HG02973 (cell line): ENCODE measurements at regions not wholly inside any gene's neighbourhood (a gene's known extent, or its start where the extent isn't known, plus 50 kb on each side); places are given as distances from the start of the nearest gene placed in this dataset.
"Not testable (repeated sequence)": the region's sequence is repeated elsewhere in the genome, so short reads cannot be mapped to it uniquely, and the experiment has no call there.

Source experiments
- ATAC-seq: cut with Tn5 transposase; IDR thresholded peaks from one replicate; pipeline ENCODE4 v1.9.1; 2021; ENCODE audit warnings: moderate library complexity; ENCODE audit not compliant: unreplicated experiment

DNA sequence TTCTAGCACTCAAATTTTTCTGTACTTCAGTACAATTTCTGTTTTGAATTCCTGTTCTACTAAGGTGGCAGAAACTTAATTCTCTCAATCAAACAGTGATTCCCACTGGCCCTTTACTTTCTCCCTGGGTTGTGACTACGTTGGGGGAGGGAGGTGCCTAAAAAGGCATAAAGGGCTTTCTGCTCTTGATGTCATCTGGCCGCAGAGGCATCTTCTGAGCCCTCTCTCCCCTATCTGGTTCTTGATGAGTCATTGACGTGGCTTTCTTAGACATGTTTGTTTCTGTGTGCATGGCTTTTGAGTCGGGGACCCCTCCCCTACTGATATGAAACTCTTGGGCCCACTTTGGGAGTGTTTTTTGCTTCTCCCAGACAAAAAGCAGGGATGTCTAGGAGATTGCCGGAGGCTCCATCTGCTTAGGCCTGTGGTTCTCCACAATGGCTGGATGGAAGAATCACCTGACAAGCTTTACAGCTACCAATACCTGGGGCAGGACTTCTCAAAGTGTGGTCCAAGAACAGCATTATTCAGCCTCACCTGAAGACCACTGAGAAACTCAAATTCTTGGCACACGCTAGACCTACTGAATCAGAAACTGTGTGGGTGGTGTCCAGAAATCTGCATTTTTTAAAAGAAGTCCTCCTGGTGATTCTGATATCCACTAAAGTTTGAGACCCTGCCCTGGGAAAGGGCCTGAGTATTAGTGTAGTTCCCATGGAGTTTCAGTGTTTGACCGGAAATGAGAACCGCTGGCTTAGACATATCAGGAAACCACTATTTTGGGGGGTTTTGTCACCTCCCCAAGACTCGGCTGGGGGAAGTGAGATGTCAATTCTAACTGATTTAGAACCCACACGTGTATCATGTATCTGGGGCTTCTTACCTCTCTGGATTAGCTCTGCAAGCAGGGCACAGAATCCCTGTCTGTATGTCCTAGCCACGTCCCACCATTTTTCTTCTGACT is 395.7 kb upstream of the PDE3A start:
- no peak for ATAC-seq

DNA sequence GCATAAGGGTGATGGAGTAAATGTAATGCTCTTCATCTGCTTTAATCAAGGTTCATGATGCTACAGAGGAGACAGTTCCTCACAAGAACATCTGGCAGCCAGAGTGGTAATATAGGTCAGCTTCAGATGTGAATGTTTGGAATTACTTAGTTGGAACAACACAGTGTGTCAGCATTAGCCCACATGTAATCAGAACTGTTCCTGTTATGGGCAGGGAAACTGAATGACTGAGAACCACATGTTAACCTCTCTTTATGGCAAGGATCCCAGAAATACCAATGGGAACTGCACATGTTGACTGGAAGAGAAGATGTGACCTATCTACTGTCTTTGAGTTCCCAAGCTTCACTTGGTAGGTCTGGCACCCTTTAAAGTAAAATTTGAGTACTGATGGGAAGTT is 390.1 kb upstream of the PDE3A start:
- ATAC-seq, result no peak

DNA sequence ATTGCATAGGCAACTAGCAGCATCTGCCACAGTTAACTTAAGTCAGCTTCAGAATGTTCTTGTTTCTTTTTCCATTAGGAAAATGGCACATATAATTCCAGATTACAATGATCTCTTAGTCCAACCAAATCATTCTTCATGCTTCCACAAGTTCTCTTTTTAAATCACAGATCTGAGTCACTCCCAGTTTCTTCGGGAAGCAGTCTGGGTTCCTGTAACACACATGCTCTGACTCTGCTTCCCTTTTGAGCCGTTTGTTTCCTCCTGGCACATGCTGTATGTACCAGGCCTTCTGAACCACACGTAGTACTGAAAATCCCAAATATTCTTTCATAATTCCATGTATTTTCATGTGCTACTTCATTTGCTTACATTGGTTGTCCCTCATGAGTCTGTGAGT is 388.8 kb upstream of the PDE3A start:
- ATAC-seq, result no peak

DNA sequence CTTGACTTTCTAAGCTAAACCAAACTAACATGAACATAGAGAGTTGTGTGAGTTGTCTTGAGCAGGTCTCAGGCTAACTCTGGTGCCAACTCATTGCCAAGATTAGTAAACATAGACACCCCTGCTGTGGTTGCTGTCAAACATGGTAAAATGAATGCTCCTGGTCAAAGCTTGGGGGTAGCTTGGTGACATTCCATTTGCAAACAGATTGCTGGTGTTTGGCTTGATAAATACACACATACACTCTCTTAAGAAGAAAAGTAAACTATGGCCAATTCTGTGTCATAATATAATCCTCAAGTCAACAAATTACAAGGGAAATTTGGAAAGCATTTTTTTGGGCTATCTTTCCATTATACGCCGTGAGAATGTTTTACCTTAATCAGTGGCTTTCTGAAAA is 386.4 kb upstream of the PDE3A start:
- no peak for ATAC-seq

DNA sequence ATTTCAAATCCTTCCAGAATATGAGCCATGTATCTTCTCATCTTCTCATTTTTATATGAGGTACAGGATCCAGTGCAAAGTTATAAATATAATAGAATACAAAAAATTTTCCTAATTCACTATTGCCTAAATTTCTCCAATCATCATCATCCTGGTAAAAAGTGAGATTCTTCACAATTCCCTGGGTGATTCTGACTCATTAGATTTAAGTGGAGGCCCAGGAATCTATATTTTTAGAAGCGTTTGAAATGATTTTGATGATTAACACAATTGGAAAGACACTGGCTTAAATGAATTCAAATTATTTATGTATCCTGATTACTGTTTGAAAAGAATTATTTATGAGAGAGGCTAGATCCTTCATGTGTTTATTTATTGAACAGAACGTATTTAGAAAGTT is 380.3 kb upstream of the PDE3A start:
- no peak for ATAC-seq

DNA sequence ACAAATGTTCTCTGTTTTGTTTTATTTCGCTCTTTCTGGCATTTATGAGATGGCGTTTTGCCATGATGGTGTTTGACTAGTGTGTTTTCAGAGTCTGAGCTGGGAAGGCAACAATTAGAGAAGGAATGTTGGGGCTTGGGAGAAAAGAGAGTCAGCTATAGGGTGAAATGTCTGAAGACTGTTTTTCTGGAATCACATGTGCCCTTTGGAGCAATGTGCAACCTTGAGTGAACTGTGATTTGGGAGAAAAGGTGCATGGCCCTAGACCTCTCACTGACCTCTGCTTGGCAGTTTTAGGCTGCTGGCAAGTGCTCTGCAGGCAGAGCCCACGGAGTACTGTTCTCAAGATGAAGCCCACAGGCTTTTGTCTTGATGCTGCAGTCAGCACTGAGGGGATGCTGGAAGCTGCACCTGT is 379.9 kb upstream of the PDE3A start:
- no peak for ATAC-seq

DNA sequence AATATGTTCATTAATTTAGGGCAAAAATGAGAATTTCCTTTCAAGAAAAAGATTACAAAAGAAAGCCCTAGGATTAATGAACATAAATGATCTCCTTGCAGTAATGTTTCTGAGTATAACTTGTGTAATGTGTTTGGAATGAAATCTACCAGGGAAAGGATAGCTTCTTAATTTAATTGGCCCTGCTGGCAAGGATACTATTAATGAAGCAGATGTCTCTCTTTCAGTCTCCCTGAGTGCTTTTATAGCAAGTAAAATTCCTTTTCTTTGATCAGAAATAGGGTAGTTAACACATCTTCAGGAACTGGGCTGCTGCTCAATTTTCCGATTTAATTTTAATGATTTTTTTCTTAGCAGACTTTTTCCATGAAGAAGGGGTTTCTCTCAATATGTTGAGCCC is 379.4 kb upstream of the PDE3A start:
- no peak for ATAC-seq

DNA sequence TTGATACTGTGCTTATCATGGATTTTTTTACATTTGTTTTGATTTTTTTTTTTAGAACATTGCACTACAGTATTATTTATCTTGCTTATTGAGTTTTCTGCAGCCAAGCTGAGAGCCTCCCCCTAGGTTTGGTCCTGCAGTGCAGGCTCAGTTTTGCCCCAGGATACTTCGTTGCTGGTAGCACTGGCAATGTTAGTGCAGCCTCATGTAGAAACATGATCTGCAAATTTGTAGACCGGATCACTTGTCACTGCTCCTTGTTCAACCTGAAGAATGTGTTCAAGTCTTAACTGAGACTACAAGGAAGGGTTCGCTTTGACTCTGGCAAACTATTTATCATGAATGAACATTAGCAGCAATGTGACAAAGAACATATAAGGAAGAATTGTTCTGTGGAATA is 377.2 kb upstream of the PDE3A start:
- no peak for ATAC-seq

DNA sequence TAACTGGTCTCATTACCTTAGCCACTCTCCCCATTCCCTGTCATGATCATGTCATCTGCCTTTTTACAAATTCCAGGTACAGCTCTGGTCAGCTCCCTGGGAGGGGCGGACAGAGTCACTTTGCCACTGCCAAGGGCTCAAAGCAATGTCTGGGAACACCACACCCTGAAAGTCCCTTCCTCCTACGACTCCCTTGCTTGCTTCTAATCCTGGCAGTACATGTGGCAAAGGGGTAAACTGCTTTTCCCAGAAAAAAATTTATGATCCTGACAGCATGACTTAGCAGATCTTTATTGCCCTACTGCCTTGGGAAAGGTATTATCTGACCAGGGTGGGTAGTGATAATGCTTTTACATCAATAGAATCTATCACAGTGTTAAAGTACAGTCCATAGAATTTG is 376.0 kb upstream of the PDE3A start:
- no peak for ATAC-seq

DNA sequence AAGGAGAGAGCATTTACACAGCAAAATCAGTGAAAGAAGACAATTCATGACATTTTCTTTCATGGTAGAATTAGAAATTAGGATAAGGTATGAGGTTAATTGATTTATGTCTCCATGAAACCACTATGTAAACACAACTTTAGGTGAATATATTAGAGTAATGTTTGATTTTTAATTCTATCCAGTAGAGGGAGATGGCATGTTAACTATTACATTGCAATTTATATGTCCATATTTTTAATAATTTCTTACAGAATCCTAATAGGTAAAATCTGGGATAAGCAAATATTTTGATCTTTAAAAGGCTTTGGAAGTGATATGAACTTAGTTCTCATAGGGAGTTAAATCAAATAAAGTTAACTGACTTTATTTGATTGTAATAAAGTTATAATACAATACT is 373.4 kb upstream of the PDE3A start:
- ATAC-seq, result no peak

DNA sequence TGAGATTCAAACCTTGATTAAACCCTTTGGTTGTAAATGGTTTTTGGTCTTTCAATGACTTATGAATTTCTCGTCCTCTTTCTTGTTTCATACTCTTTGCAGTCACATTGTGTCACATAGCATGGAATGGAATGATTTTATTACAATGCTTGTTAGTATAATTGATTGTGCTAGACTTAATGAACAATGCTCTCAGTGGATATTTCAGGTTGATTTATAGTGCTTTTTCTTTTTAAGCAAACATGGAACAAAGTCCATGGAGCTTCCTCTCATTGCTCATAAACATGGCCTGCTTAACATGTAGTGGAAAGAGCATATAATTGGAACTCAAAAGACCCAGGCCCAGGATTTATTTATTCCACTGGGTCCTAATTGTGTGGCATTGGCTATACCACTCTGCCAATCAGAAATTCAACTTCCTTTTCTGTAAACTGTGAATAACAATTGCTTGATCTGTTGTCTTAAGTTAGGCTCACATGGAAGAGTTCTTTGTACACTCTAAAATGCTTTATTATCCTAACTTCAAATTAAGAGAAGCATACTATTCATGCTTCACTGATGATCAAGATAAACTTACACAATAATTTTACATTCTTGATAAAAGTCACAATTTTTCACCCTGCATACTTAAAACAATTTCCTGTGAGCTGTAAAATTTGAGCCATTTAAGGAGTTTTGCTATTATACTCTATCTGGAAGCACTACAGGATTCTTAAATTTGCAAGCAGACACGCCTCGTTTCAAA is 370.5 kb upstream of the PDE3A start:
- ATAC-seq, result no peak

DNA sequence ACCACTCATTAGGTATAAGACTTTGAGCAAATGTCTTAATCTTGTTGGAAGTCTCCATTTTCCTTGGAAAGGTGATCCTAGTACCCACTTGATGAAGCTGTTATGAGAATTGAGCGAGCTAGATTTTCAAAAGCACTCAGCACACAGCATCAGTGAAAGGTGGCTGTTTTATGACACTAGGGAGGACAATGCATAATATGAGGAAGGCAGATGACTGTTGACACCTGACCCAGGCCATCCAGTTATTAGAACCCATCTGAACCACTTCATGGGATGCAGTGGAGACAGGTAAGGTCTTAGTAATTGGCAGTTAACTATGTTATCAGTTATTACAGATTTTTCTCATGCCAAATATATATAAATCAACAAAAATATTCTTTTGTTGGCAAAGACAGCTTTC is 369.9 kb upstream of the PDE3A start:
- ATAC-seq, result no peak

DNA sequence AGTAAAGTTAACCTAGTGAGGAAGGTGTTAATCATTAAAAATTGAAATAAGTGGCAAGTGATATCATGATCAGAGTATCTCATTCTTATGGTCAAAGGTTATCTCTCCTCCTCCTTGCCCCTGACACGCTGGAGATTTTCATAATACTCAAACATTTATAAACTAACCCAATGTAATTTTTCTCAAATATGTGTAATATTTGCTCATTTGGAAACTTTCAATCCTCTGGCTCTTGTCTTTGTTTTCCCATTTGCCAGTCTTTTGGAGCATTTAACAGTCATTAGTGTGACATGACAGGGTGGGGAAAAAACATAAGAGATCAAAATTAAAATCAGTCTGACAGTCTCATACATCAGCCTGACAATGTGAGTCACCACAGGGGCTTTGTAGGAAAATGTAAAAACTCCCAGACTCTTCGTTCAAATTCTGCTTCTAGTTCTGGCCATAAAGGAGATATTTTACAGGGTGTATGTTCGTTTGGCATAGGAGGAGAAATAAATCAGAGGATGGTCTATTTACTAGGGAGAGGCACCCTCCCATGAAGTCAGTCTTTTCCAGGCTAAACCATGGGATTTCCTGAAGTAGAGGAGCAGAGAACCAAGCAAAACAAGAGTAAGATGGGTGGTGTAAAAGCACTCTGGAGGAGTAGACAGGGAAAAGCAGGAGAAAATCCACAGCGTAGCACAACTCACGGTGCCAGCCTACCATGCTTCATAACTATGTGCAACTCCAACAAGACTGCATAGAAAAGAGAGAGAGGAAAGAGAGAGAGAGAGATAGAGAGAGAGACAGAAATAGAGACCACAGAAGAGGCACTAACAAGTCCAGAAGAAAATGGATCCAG is 369.2 kb upstream of the PDE3A start:
- no peak for ATAC-seq

DNA sequence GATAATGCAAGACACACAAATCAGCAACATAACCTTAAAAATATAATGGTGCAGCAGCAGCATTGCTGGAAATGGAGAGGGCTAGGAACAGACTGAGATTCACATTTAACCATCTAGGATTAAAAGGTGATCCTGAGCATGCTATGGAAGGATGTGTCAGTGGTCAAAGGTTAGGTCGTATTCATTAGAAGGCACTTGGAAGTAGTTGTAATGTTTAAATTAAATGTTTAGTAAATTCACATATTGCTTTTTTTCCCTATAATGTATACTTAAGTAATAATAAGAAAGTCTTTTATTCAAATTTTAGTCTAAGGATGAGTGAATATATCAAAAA is 368.6 kb upstream of the PDE3A start:
- no peak for ATAC-seq

DNA sequence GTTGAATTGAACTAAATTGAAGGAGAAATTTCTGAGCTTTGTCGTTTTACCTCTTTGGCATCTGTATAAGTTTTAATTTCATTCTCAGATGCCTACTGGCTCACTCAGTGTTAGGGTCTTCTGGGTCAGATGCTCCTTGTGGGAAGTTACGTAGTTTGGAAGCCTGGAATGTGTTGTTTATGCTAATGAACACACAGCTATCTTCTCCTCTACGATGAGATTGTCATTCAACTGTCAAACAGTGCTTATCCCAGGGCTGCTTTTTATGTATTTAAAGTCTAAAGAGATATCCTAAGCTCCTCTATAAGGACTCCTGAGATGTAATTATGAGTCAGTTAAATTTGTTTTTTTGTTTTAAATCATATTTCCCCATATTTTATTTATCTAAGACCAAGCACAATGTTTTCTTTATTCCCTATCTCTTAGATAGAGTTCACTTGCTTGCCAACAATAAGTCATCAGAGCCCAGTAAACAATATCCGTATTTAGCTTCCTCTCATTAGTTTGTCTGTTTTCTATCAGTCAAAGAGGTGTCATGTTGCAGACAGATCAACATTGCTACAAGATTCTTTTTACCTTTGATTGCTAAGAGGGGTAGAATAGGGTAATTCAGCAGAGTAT is 368.0 kb upstream of the PDE3A start:
- no peak for ATAC-seq

DNA sequence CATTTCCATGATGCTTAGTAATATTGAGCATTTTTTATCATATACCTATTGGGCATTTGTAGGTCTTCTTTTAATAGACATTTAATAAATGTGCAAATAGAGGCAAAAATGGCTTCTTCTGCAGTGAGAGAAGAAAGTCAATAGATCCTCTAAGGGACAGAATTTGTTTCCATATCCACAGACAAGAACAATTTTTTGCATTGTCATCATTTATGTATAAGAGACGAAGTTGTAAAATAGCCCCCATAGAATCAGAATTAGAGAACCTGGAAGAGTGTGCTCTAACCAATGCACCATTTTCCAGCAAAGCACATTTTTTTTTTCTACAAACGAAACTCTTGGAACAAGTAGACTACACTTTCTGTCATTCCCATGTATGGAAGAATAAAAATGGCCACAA is 365.1 kb upstream of the PDE3A start:
- no peak for ATAC-seq

DNA sequence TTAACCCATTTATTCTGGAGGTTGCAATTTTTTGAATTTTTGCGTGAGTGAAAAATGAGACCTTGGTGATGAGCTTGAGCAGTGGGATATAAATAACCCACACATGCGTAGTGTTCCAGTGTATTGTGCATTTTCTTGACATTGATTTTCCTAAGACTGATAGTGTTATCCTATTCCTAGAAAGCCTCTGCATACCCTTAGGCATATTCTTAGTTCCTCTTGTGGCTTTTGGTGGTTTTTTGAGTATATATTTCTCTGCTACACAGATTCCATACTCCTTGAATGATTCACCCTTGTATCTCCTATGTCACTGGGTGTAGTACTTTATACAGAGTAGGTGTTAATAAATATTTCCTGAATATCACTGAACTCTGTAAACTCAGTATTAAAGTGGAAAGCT is 363.4 kb upstream of the PDE3A start:
- no peak for ATAC-seq

DNA sequence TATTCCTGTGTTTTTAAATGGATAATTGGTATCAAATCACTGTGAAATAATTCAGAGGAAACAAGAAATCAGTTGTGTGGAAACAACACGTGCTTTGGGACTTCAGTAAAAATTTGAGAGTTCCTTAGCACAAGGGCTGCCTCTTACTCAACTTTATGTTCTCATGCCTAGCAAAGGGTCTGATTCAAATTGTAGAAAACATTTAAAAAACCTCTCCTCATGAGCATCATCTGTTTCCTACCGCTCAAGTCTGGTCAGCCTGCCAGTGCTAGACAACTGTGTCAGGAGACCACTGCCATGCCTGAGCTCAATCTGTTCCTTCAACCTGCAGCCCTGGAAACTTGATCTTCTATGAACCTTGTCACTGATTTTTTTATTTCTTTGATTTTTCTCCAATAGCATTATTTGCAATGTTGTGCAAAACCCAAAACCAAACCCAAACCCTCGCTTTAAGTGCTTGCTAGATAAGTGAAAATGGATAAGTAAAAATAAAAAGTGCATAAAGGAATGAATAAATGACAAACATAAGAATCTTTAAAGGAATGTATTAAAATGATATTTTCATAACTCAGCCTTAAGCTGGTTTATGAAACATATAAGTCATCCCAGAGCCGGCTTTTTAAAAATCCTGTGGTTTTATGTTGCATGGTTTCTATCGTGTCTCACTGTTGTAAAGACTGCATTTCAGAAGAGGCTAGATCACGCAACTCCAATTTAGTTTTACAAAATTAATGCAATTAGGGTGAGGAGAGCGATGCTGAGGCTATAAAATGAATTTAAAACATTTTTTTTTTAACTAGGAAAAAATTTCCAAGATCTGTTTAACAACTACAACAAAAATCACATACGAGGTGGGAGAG is 361.2 kb upstream of the PDE3A start:
- no peak for ATAC-seq

DNA sequence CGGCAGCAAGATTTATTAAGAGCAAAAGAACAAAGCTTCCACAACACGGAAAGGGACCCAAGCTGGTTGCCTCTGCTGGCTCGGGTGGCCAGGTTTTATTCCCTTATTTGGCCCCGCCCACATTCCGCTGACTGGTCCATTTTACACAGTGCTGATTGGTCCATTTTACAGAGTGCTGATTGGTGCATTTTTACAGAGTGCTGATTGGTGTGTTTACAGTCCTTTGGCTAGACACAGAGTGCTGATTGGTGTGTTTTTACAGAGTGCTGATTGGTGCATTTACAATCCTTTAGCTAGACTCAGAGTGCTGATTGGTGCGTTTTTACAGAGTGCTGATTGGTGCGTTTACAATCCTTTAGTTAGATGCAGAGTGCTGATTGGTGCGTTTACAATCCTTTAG is 358.4 kb upstream of the PDE3A start:
- not testable (repeated sequence) for ATAC-seq

DNA sequence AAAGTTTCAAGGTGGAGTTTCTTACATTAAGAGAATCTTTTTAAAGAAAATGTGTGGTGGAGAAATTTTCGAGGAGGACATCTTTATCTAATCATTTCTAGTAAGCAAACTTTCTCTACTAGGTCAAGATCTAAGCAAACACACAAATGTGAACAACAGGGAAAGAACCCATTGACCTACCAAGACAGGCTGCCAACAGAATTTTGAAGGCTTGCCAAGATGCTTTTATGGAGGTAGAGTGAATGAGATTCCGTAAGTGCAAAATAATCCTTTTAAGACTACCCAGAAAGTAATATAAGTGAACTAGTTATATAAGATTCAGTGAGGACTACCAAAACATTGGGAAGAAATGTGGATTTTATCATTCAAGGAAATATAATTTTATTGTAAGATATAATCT is 357.1 kb upstream of the PDE3A start:
- ATAC-seq, result no peak
